Mesenchymal stem cell (in vitro differentiated cells and primary cell): ENCODE measurements at regions not wholly inside any gene's neighbourhood (a gene's known extent, or its start where the extent isn't known, plus 50 kb on each side); places are given as distances from the start of the nearest gene placed in this dataset.

ENCODE experiments used
- DNase-seq: peaks from one replicate; pipeline ENCODE4 v3.0.0-alpha.2; 2013
- H2AFZ ChIP-seq: one replicate; pipeline ENCODE4 v1.6.1; 2013; ENCODE audit warnings: low read depth, mild to moderate bottlenecking, control low read depth, inconsistent platforms, low read length, moderate library complexity
- H2AK5ac ChIP-seq: 2 replicates; pipeline ENCODE4 v1.6.1; 2013; ENCODE audit warnings: low read length, moderate library complexity, mild to moderate bottlenecking, inconsistent platforms; ENCODE audit not compliant: severe bottlenecking
- H2BK120ac ChIP-seq: one replicate; pipeline ENCODE4 v1.6.1; 2013; ENCODE audit warnings: low read depth, mild to moderate bottlenecking, inconsistent platforms, low read length, moderate library complexity
- H2BK12ac ChIP-seq, 2 experiments: one replicate each; pipeline ENCODE4 v1.6.1; 2013; ENCODE audit warnings: inconsistent platforms in 2 of 2, low read length in 2 of 2, mild to moderate bottlenecking in 2 of 2, moderate library complexity in 2 of 2, control low read depth in 1 of 2
- H2BK15ac ChIP-seq: one replicate; pipeline ENCODE4 v1.6.1; 2013; ENCODE audit warnings: mild to moderate bottlenecking, low read depth, inconsistent platforms; ENCODE audit not compliant: poor library complexity, severe bottlenecking
- H2BK5ac ChIP-seq: 2 replicates; pipeline ENCODE4 v1.6.1; 2013; ENCODE audit warnings: low read depth, mild to moderate bottlenecking, low read length, control low read depth, inconsistent platforms; ENCODE audit not compliant: poor library complexity, severe bottlenecking
- H3K14ac ChIP-seq, 2 experiments: one replicate each; pipeline ENCODE4 v1.6.1; 2013; ENCODE audit warnings: inconsistent platforms in 2 of 2, low read length in 2 of 2, control low read depth in 1 of 2, mild to moderate bottlenecking in 1 of 2, moderate library complexity in 1 of 2
- H3K18ac ChIP-seq, 2 experiments: one replicate each; pipeline ENCODE4 v1.6.1; 2013; ENCODE audit warnings: inconsistent platforms in 2 of 2, low read length in 2 of 2, control low read depth in 1 of 2, low read depth in 1 of 2, mild to moderate bottlenecking in 1 of 2
- H3K23ac ChIP-seq, 2 experiments: one replicate each; pipeline ENCODE4 v1.6.1; 2013; ENCODE audit warnings: inconsistent platforms in 2 of 2, low read length in 2 of 2, mild to moderate bottlenecking in 2 of 2, moderate library complexity in 2 of 2, control low read depth in 1 of 2
- H3K27ac ChIP-seq: 2 replicates; pipeline ENCODE4 v1.5.1; 2013; ENCODE audit warnings: mild to moderate bottlenecking, moderate library complexity, low read length, control low read depth, inconsistent platforms; ENCODE audit not compliant: poor library complexity, severe bottlenecking
- H3K27me3 ChIP-seq, 2 experiments: 2 replicates each; pipeline versions ENCODE4 v1.6.1 to v1.7.0; 2013; ENCODE audit warnings: low read length in 2 of 2, mild to moderate bottlenecking in 2 of 2, moderate library complexity in 2 of 2, control low read depth in 1 of 2, inconsistent platforms in 1 of 2; ENCODE audit not compliant: control insufficient read depth in 1 of 2, insufficient read depth in 1 of 2
- H3K36me3 ChIP-seq, 2 experiments: 2 replicates each; pipeline versions ENCODE4 v1.6.1 to v1.7.0; 2013; ENCODE audit warnings: low read length in 2 of 2, control low read depth in 1 of 2, inconsistent platforms in 1 of 2, low read depth in 1 of 2, mild to moderate bottlenecking in 1 of 2; ENCODE audit not compliant: insufficient read depth in 2 of 2, control insufficient read depth in 1 of 2
- H3K4ac ChIP-seq, 2 experiments: one replicate each; pipeline ENCODE4 v1.6.1; 2013; ENCODE audit warnings: inconsistent platforms in 2 of 2, low read length in 2 of 2, mild to moderate bottlenecking in 2 of 2, moderate library complexity in 2 of 2, control low read depth in 1 of 2, low read depth in 1 of 2
- H3K4me1 ChIP-seq: 2 replicates; pipeline ENCODE4 v1.6.1; 2013; ENCODE audit warnings: low read depth, low read length, control low read depth; ENCODE audit not compliant: control insufficient read depth, insufficient read depth
- H3K4me2 ChIP-seq: 2 replicates; pipeline ENCODE4 v1.6.1; 2013; ENCODE audit warnings: low read length, mild to moderate bottlenecking, inconsistent platforms; ENCODE audit not compliant: poor library complexity, severe bottlenecking
- H3K4me3 ChIP-seq, 2 experiments: 2 replicates each; pipeline versions ENCODE4 v1.5.1 to v1.7.0; 2013; ENCODE audit warnings: low read length in 2 of 2, mild to moderate bottlenecking in 2 of 2, control low read depth in 1 of 2, low read depth in 1 of 2; ENCODE audit not compliant: insufficient read depth in 1 of 2
- H3K79me1 ChIP-seq: replicated peaks from 2 replicates; pipeline ENCODE4 v1.6.1; 2013; ENCODE audit warnings: mild to moderate bottlenecking, control low read depth, low read length, inconsistent platforms; ENCODE audit not compliant: poor library complexity, severe bottlenecking
- H3K9ac ChIP-seq: 2 replicates; pipeline ENCODE4 v1.7.0; 2013; ENCODE audit warnings: mild to moderate bottlenecking, low read length, moderate library complexity
- H3K9me3 ChIP-seq: 2 replicates; pipeline ENCODE4 v1.7.0; 2013; ENCODE audit warnings: mild to moderate bottlenecking, low read length; ENCODE audit not compliant: control insufficient read depth
- H4K8ac ChIP-seq: one replicate; pipeline ENCODE4 v1.6.1; 2013; ENCODE audit warnings: inconsistent platforms, mild to moderate bottlenecking, low read length, moderate library complexity
- H4K91ac ChIP-seq: one replicate; pipeline ENCODE4 v1.6.1; 2013; ENCODE audit warnings: mild to moderate bottlenecking, low read length, inconsistent platforms
- WGBS: methylation state at CpG from one replicate; pipeline ENCODE4 v1.1.7; 2013; ENCODE audit warnings: mixed read lengths; 5-methylcytosine and 5-hydroxymethylcytosine counted together

GRCh38 chr14:59036134-59036533 lies 152.3 kb upstream of the DAAM1 start:
- 88% methylated on average over 2 of the region's 2 CpGs for WGBS
- no peak overlapping the region for H2BK15ac ChIP-seq
- no peak overlapping the region for H3K27ac ChIP-seq
- no peak for DNase-seq
- no peak overlapping the region for H3K4ac ChIP-seq
- no peak overlapping the region for H2AFZ ChIP-seq
- H3K18ac ChIP-seq: no peak overlapping the region
- H4K91ac ChIP-seq: no peak overlapping the region
- H3K14ac ChIP-seq: no peak overlapping the region
- H3K9ac ChIP-seq: no peak overlapping the region
- H3K23ac ChIP-seq: no peak overlapping the region
- no peaks in the 10 kb centered on the region for H3K27me3 ChIP-seq
- H3K36me3 ChIP-seq: no peaks in the 10 kb centered on the region
- H3K4me1 ChIP-seq: peaks cover 2% of the 10 kb centered on the region
- no peak overlapping the region for H2BK120ac ChIP-seq
- no peak overlapping the region for H2BK12ac ChIP-seq
- H4K8ac ChIP-seq: no peak overlapping the region
- H2BK5ac ChIP-seq: no peak overlapping the region
- H3K9me3 ChIP-seq: no peaks in the 10 kb centered on the region
- H3K4me3 ChIP-seq: no peak overlapping the region
- no peak overlapping the region for H3K4me2 ChIP-seq
- no peak overlapping the region for H2AK5ac ChIP-seq
- H3K79me1 ChIP-seq: no peaks in the 10 kb centered on the region

GRCh38 chr14:59037086-59037485 lies 151.4 kb upstream of the DAAM1 start:
- Histone ChIP-seq H3K4me3 (no peak overlapping the region), H3K23ac (no peak overlapping the region), H2AFZ (no peak overlapping the region), H3K18ac (peak overlapping the region in 1 of 2 experiments; percentile 8), H3K27ac (no peak overlapping the region), H3K9me3 (no peaks in the 10 kb centered on the region), H3K14ac (no peak overlapping the region), H2AK5ac (no peak overlapping the region), H3K79me1 (no peaks in the 10 kb centered on the region), H3K36me3 (no peaks in the 10 kb centered on the region), H3K9ac (no peak overlapping the region), H2BK120ac (no peak overlapping the region), H2BK12ac (no peak overlapping the region), H3K4me2 (no peak overlapping the region), H4K91ac (no peak overlapping the region), H2BK5ac (no peak overlapping the region), H2BK15ac (no peak overlapping the region), H4K8ac (no peak overlapping the region), H3K4me1 (peaks cover 2% of the 10 kb centered on the region), H3K27me3 (no peaks in the 10 kb centered on the region), H3K4ac (no peak overlapping the region)
- WGBS: 68% methylated on average over 3 of the region's 3 CpGs
- no peak for DNase-seq

DNA sequence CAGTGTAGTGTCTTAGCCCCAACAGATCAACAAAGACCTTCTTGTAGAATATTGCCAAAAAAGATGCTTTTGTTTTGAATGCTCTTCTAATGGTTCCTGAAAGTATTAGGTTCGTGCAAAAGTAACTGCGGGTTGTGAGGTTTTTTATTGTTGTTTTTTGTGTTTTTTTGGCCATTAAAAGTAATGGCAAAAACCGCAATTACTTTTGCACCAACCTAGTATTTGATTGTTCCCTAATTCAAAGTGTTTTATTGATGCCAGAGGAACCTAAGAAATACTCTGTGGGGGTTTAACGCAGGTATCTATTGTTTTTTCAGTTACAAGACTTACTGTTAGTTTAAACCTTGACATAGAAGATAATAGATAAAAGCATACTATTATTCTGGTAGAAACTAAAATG lies 150.8 kb upstream of the DAAM1 start:
- no peak overlapping the region for H3K4me3 ChIP-seq
- H3K9ac ChIP-seq: no peak overlapping the region
- no peak for DNase-seq
- H2AK5ac ChIP-seq: no peak overlapping the region
- no peak overlapping the region for H2BK120ac ChIP-seq
- H3K79me1 ChIP-seq: no peaks in the 10 kb centered on the region
- no peaks in the 10 kb centered on the region for H3K36me3 ChIP-seq
- H2BK12ac ChIP-seq: no peak overlapping the region
- no peak overlapping the region for H3K23ac ChIP-seq
- H3K4me1 ChIP-seq: peaks cover 2% of the 10 kb centered on the region
- no peak overlapping the region for H2AFZ ChIP-seq
- 94% methylated on average over 2 of the region's 4 CpGs for whole genome bisulfite sequencing
- H4K91ac ChIP-seq: no peak overlapping the region
- no peaks in the 10 kb centered on the region for H3K9me3 ChIP-seq
- H3K4ac ChIP-seq: no peak overlapping the region
- no peak overlapping the region for H2BK15ac ChIP-seq
- no peak overlapping the region for H2BK5ac ChIP-seq
- no peaks in the 10 kb centered on the region for H3K27me3 ChIP-seq
- no peak overlapping the region for H3K27ac ChIP-seq
- no peak overlapping the region for H3K18ac ChIP-seq
- no peak overlapping the region for H4K8ac ChIP-seq
- no peak overlapping the region for H3K4me2 ChIP-seq
- no peak overlapping the region for H3K14ac ChIP-seq

- H3K4me1 ChIP-seq: peaks cover under 1% of the 10 kb centered on the region
- no peak overlapping the region for H2BK120ac ChIP-seq
- no peak overlapping the region for H3K4ac ChIP-seq
- H3K23ac ChIP-seq: no peak overlapping the region
- H3K4me2 ChIP-seq: no peak overlapping the region
- no peak overlapping the region for H2BK5ac ChIP-seq
- no peak for DNase-seq
- no peak overlapping the region for H3K4me3 ChIP-seq
- no peak overlapping the region for H4K91ac ChIP-seq
- H3K27ac ChIP-seq: no peak overlapping the region
- no peaks in the 10 kb centered on the region for H3K36me3 ChIP-seq
- H3K14ac ChIP-seq: no peak overlapping the region
- no peak overlapping the region for H2BK12ac ChIP-seq
- no peak overlapping the region for H4K8ac ChIP-seq
- no peak overlapping the region for H2AK5ac ChIP-seq
- no peaks in the 10 kb centered on the region for H3K27me3 ChIP-seq
- no peak overlapping the region for H2BK15ac ChIP-seq
- no peak overlapping the region for H3K18ac ChIP-seq
- WGBS: 92% methylated on average over 3 of the region's 4 CpGs
- H3K9me3 ChIP-seq: no peaks in the 10 kb centered on the region
- no peak overlapping the region for H3K9ac ChIP-seq
- no peaks in the 10 kb centered on the region for H3K79me1 ChIP-seq
- H2AFZ ChIP-seq: no peak overlapping the region
Observed at GRCh38 chr14:59038746-59039145, 149.7 kb upstream of the DAAM1 start.
